Adrenal gland (tissue), 9 donors: ENCODE measurements at regions not wholly inside any gene's neighbourhood (a gene's known extent, or its start where the extent isn't known, plus 50 kb on each side); places are given as distances from the start of the nearest gene placed in this dataset.

Experiments
- DNase-seq, 7 donors: peaks; one replicate each; pipeline ENCODE4 v3.0.0-alpha.2; 2019 to 2020
- H3K27ac ChIP-seq, 5 donors: fragments of 200-600 bp; sonication (generic) in 4 of 5; 1 replicate in 3 of 5; 2 replicates in 2 of 5; pipeline versions ENCODE4 v1.5.1 to v1.8.0; 2016 to 2020; ENCODE audit warnings: mild to moderate bottlenecking in 1 of 5
- H3K27me3 ChIP-seq: fragments of 200-600 bp; 2 replicates; pipeline ENCODE4 v1.8.0; 2021
- H3K36me3 ChIP-seq, 2 donors: fragments of 200-600 bp; replicated peaks in 1 of 2; 1 replicate in 1 of 2; 2 replicates in 1 of 2; pipeline versions ENCODE4 v1.5.1 to v1.8.0; 2018 to 2022
- H3K4me1 ChIP-seq, 2 donors: fragments of 200-600 bp; replicated peaks in 1 of 2; 1 replicate in 1 of 2; 2 replicates in 1 of 2; pipeline versions ENCODE4 v1.5.1 to v1.8.0; 2018 to 2021
- H3K4me3 ChIP-seq, 4 donors: fragments of 200-600 bp; sonication (generic) in 3 of 4; one replicate each; pipeline ENCODE4 v1.5.1; 2016 to 2018
- H3K9me3 ChIP-seq, 3 donors: fragments of 200-600 bp; sonication (generic) in 1 of 3; replicated peaks in 1 of 3; 1 replicate in 2 of 3; 2 replicates in 1 of 3; pipeline versions ENCODE4 v1.5.1 to v1.8.0; 2016 to 2021
- CTCF ChIP-seq, 6 experiments: fragments of 450-650 bp in 4 of 6; fragments of 200-600 bp in 2 of 6; sonication (generic) in 1 of 6; IDR thresholded peaks; 1 replicate in 5 of 6; 2 replicates in 1 of 6; pipeline versions ENCODE4 v1.5.1 to v1.8.0; 2016 to 2021; ENCODE audit warnings: antibody characterized with exemption in 6 of 6, mild to moderate bottlenecking in 2 of 6, moderate library complexity in 1 of 6
- POLR2A ChIP-seq, 2 donors: fragments of 450-650 bp; IDR thresholded peaks; one replicate each; pipeline ENCODE4 v1.6.1; 2017; ENCODE audit warnings: antibody characterized with exemption in 2 of 2, mild to moderate bottlenecking in 2 of 2, moderate library complexity in 1 of 2
- WGBS, 4 donors: extraction: QIAGEN DNeasy Blood & Tissue Kit in 2 of 4; methylation state at CpG; one replicate each; pipeline versions ENCODE4 v1.1.5 to v1.1.7; 2013 to 2017; 5-methylcytosine and 5-hydroxymethylcytosine counted together
- intact Hi-C, 2 donors: fragments of 100-400 bp; cut with DNase I; formaldehyde crosslinking; loops; one replicate each; pipeline versions ENCODE4 v1.14.1 to v1.15.0; 2022 to 2023
- donor health status: healthy with polysubstance abuse.
- donor health status: Bipolar disorder and iron deficiency.
- donor health status: DM: yes; HTN: yes; CAD: no.
- donor health status: DM: no; HTN: no; CAD: no.
- donor health status: DM: no; HTN: no; CAD: no.

- Histone ChIP-seq H3K4me1 (no peaks in the 10 kb centered on the region), H3K9me3 (no peaks in the 10 kb centered on the region), H3K27ac (no peak overlapping the region), H3K4me3 (no peak overlapping the region), H3K36me3 (no peaks in the 10 kb centered on the region), H3K27me3 (no peaks in the 10 kb centered on the region)
- intact Hi-C loops, result no loop called here
- TF ChIP-seq POLR2A (IDR thresholded peaks at IDR 0.05) (no peak), CTCF (IDR thresholded peaks at IDR 0.05) (no peak)
- 71 to 84% (median 74%) methylated on average over 1 of the region's 1 CpG for WGBS, 4 donors
- DNase-seq, result no peak
Measured at GRCh38 chr18:2402084-2402483, 169.2 kb downstream of the METTL4 start.

GRCh38 chr18:2406544-2406943 is 164.8 kb downstream of the METTL4 start:
- no peak for TF ChIP-seq POLR2A (IDR thresholded peaks at IDR 0.05)
- no peak for TF ChIP-seq CTCF (IDR thresholded peaks at IDR 0.05)
- Histone ChIP-seq H3K27ac (no peak overlapping the region), H3K4me3 (no peak overlapping the region), H3K9me3 (no peaks in the 10 kb centered on the region), H3K4me1 (no peaks in the 10 kb centered on the region), H3K27me3 (no peaks in the 10 kb centered on the region), H3K36me3 (no peaks in the 10 kb centered on the region)
- 36 to 61% (median 47%) methylated on average over 2 of the region's 2 CpGs for WGBS, 4 donors
- DNase-seq, result no peak
- intact Hi-C loops, result no loop called here

- H3K4me3 ChIP-seq, result no peak overlapping the region
- intact Hi-C loops, result no loop called here
- H3K27me3 ChIP-seq, result no peaks in the 10 kb centered on the region
- WGBS, 4 donors, result 45 to 69% (median 58%) methylated on average over 1 of the region's 1 CpG
- TF ChIP-seq POLR2A (IDR thresholded peaks at IDR 0.05) (no peak), CTCF (IDR thresholded peaks at IDR 0.05) (no peak)
- no peaks in the 10 kb centered on the region for H3K36me3 ChIP-seq
- no peak overlapping the region for H3K27ac ChIP-seq
- no peak for DNase-seq
- no peaks in the 10 kb centered on the region for H3K4me1 ChIP-seq
- H3K9me3 ChIP-seq, result no peaks in the 10 kb centered on the region
Measured at GRCh38 chr18:2407961-2408360, 163.3 kb downstream of the METTL4 start.

- WGBS, 4 donors, result 65 to 79% (median 78%) methylated on average over 5 of the region's 5 CpGs
- Histone ChIP-seq H3K27ac (no peak overlapping the region), H3K4me1 (no peaks in the 10 kb centered on the region), H3K4me3 (no peak overlapping the region), H3K27me3 (no peaks in the 10 kb centered on the region), H3K36me3 (no peaks in the 10 kb centered on the region), H3K9me3 (no peaks in the 10 kb centered on the region)
- TF ChIP-seq POLR2A (IDR thresholded peaks at IDR 0.05), result no peak
- no peak for TF ChIP-seq CTCF (IDR thresholded peaks at IDR 0.05)
- intact Hi-C loops, result no loop called here
- DNase-seq, result no peak
Measured at GRCh38 chr18:2409906-2410305, 161.4 kb downstream of the METTL4 start.
